OCI-LY3 (cell line): ENCODE measurements at regions not wholly inside any gene's neighbourhood (a gene's known extent, or its start where the extent isn't known, plus 50 kb on each side); places are given as distances from the start of the nearest gene placed in this dataset.

Experiments
- CTCF ChIP-seq: fragments of 200-600, 300-600 bp; sonication (generic); IDR thresholded peaks from 2 replicates; pipeline ENCODE4 v1.5.1; 2014; ENCODE audit warnings: antibody characterized with exemption, low read length, low read depth
- EZH2phosphoT487 ChIP-seq: fragments of 200-600 bp; shearing (Covaris generic); IDR thresholded peaks from 2 replicates; pipeline ENCODE4 v1.6.1; 2018; ENCODE audit warnings: antibody characterized with exemption, mixed run types, low read depth

- TF ChIP-seq EZH2phosphoT487 (no peak), CTCF (no peak)
These were observed 727.8 kb downstream of the CDH11 start for GRCh38 chr16:64394061-64394460.
